ENCODE measurements at regions not wholly inside any gene's neighbourhood (a gene's known extent, or its start where the extent isn't known, plus 50 kb on each side); places are given as distances from the start of the nearest gene placed in this dataset.

DNA sequence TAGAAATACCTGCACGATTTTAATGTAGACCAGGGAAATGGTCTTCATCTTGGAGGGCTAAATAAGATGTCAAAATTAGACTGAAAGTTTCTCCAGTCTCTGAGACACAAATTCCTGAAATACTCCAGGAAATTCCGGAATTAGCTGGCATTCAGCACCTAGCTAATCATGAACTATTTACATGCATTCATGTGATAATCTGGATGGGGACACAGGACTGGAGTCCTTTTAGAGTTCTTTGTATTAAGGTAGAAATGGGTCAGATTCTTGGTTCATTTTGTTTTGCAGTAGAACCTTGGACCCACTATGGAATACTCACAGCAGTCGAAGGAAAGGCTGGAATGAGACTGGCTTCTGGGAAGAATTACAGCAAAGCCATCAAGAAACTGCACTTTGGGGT lies 65.3 kb upstream of the MDFIC start:
- Histone ChIP-seq H2AFZ (ENCODE audit: low read depth, low read length) (no peak overlapping the region), H3K4me1 (replicated peaks in 1 of 2; ENCODE audit: control insufficient read depth in 2 of 2, insufficient read depth in 2 of 2, low read length in 2 of 2) (no peaks in the 10 kb centered on the region), H3K4me3 (no peak overlapping the region), H4K20me1 (replicated peaks; ENCODE audit: control insufficient read depth, insufficient read depth, low read length) (no peaks in the 10 kb centered on the region), H3K36me3 (ENCODE audit: control insufficient read depth, insufficient read depth, low read length) (no peaks in the 10 kb centered on the region), H3K9ac (ENCODE audit: insufficient read depth in 1 of 2, low read depth in 2 of 2, low read length in 2 of 2) (no peak overlapping the region), H3K27ac (ENCODE audit: extremely low read depth, low read depth, low read length) (no peak overlapping the region), H3K9me1 (ENCODE audit: control insufficient read depth, insufficient read depth, low read length) (no peaks in the 10 kb centered on the region), H3K27me3 (ENCODE audit: control insufficient read depth in 2 of 2, insufficient read depth in 2 of 2, low read length in 2 of 2) (no peaks in the 10 kb centered on the region), H3K79me2 (ENCODE audit: control insufficient read depth, insufficient read depth, low read length) (no peaks in the 10 kb centered on the region), H3K9me3 (replicated peaks; ENCODE audit: control insufficient read depth, insufficient read depth, low read depth, low read length) (no peaks in the 10 kb centered on the region), H3K4me2 (ENCODE audit: insufficient read depth, low read length) (no peak overlapping the region)
- DNase-seq (ENCODE audit: extremely low read depth in 1 of 4, low spot score in 3 of 4) (no peak), ATAC-seq (no peak), FAIRE-seq (no peak)
- in situ Hi-C loops (cut with MboI) (no loop called here), intact Hi-C loops (cut with micrococcal nuclease) (no loop called here)
- TF ChIP-seq, protein P1, sequence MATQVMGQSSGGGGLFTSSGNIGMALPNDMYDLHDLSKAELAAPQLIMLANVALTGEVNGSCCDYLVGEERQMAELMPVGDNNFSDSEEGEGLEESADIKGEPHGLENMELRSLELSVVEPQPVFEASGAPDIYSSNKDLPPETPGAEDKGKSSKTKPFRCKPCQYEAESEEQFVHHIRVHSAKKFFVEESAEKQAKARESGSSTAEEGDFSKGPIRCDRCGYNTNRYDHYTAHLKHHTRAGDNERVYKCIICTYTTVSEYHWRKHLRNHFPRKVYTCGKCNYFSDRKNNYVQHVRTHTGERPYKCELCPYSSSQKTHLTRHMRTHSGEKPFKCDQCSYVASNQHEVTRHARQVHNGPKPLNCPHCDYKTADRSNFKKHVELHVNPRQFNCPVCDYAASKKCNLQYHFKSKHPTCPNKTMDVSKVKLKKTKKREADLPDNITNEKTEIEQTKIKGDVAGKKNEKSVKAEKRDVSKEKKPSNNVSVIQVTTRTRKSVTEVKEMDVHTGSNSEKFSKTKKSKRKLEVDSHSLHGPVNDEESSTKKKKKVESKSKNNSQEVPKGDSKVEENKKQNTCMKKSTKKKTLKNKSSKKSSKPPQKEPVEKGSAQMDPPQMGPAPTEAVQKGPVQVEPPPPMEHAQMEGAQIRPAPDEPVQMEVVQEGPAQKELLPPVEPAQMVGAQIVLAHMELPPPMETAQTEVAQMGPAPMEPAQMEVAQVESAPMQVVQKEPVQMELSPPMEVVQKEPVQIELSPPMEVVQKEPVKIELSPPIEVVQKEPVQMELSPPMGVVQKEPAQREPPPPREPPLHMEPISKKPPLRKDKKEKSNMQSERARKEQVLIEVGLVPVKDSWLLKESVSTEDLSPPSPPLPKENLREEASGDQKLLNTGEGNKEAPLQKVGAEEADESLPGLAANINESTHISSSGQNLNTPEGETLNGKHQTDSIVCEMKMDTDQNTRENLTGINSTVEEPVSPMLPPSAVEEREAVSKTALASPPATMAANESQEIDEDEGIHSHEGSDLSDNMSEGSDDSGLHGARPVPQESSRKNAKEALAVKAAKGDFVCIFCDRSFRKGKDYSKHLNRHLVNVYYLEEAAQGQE (IDR thresholded peaks at IDR 0.05; ENCODE audit: borderline replicate concordance): no peak
- TF ChIP-seq, protein P1 (CRISPR knock-in tag; IDR thresholded peaks at IDR 0.05; ENCODE audit: low read depth): no peak
- no peak for TF ChIP-seq ILF3 (IDR thresholded peaks at IDR 0.05; ENCODE audit: borderline replicate concordance)
- no peak for TF ChIP-seq SMARCB1 (IDR thresholded peaks at IDR 0.05; ENCODE audit: insufficient read length, low read depth)
- TF ChIP-seq ZNF586 (CRISPR knock-in tag; conservative IDR thresholded peaks at IDR 0.05): no peak
- no peak for TF ChIP-seq PATZ1 (CRISPR knock-in tag; IDR thresholded peaks at IDR 0.05; ENCODE audit: borderline replicate concordance)
- TF ChIP-seq RBM17 (IDR thresholded peaks at IDR 0.05; ENCODE audit: borderline replicate concordance, low read depth, low read length): no peak
- no peak for TF ChIP-seq RBM15 (IDR thresholded peaks at IDR 0.05; ENCODE audit: insufficient read depth, low read length)
- TF ChIP-seq MAFK (IDR thresholded peaks at IDR 0.05; ENCODE audit: low read length): no peak
- WGBS (ENCODE audit: insufficient coverage, low coverage, missing lambda C conversion rate): 0% methylated on average over 3 of the region's 3 CpGs
- ChIA-PET POLR2A (no interaction called here), CTCF (ENCODE audit: low intra/inter-chr PET ratio) (interaction anchor here (0.6 kb wide), 1 partner anchor 1983 kb away, joined by 3 read pairs; no protein-coding TSS in a partner anchor)
- no TSS peak for BruUV-seq (replicated peaks)
